CD4-positive, alpha-beta T cell (primary cell): ENCODE measurements at regions not wholly inside any gene's neighbourhood (a gene's known extent, or its start where the extent isn't known, plus 50 kb on each side); places are given as distances from the start of the nearest gene placed in this dataset.

ENCODE experiments used
- ATAC-seq: fragments of 200-7000 bp; cut with Tn5 transposase; one replicate; pipeline ENCODE4 v1.10.0; 2022; ENCODE audit warnings: mild to moderate bottlenecking; ENCODE audit not compliant: poor library complexity
- CTCF ChIA-PET: fragments of 350-600 bp; sonication (Branson Sonifier 250); formaldehyde crosslinking; loops from one replicate; lab custom pipeline; 2021; ENCODE audit warnings: antibody characterized with exemption, inconsistent platforms; lab: Charles Lee
- POLR2A ChIA-PET: fragments of 350-600 bp; sonication (Branson Sonifier 250); formaldehyde crosslinking; loops from one replicate; lab custom pipeline; 2021; ENCODE audit warnings: antibody characterized with exemption, inconsistent platforms; lab: Charles Lee
- DNase-seq, 14 experiments: peaks; one replicate each; pipeline ENCODE4 v3.0.0-alpha.2; 2013 to 2020; ENCODE audit warnings: mixed read lengths in 2 of 14
- H3K27ac ChIP-seq, 2 donors: one replicate each; pipeline versions ENCODE4 v1.5.1 to v1.7.0; 2013; ENCODE audit warnings: low read length in 2 of 2, low read depth in 1 of 2, mild to moderate bottlenecking in 1 of 2
- H3K27me3 ChIP-seq, 2 experiments: 1 replicate in 1 of 2; 2 replicates in 1 of 2; pipeline versions ENCODE4 v1.6.1 to v1.7.0; 2013; ENCODE audit warnings: low read length in 2 of 2, control low read depth in 1 of 2, mild to moderate bottlenecking in 1 of 2, moderate library complexity in 1 of 2; ENCODE audit not compliant: insufficient read depth in 2 of 2, control insufficient read depth in 1 of 2
- H3K36me3 ChIP-seq: one replicate; pipeline ENCODE4 v1.6.1; 2013; ENCODE audit warnings: low read length, control low read depth; ENCODE audit not compliant: insufficient read depth
- H3K4me1 ChIP-seq: one replicate; pipeline ENCODE4 v1.6.1; 2013; ENCODE audit warnings: low read length, control low read depth; ENCODE audit not compliant: insufficient read depth
- H3K4me3 ChIP-seq: one replicate; pipeline ENCODE4 v1.5.1; 2013; ENCODE audit warnings: mild to moderate bottlenecking, low read length, moderate library complexity
- H3K9me3 ChIP-seq, 2 experiments: 1 replicate in 1 of 2; 2 replicates in 1 of 2; pipeline versions ENCODE4 v1.6.1 to v1.7.0; 2013; ENCODE audit warnings: low read length in 2 of 2, mild to moderate bottlenecking in 2 of 2, control low read depth in 1 of 2, moderate library complexity in 1 of 2; ENCODE audit not compliant: control insufficient read depth in 1 of 2, insufficient read depth in 1 of 2
- H3K27ac Mint-ChIP-seq: one replicate; pipeline ENCODE4 v1.8.0; 2020; ENCODE audit warnings: mixed read lengths
- H3K27me3 Mint-ChIP-seq: one replicate; pipeline ENCODE4 v1.8.0; 2021; ENCODE audit warnings: mixed read lengths
- H3K36me3 Mint-ChIP-seq: one replicate; pipeline ENCODE4 v1.8.0; 2021; ENCODE audit warnings: low read depth, mixed read lengths
- H3K4me1 Mint-ChIP-seq: one replicate; pipeline ENCODE4 v1.8.0; 2021; ENCODE audit warnings: low read depth, mixed read lengths
- H3K4me3 Mint-ChIP-seq: one replicate; pipeline ENCODE4 v1.8.0; 2020; ENCODE audit warnings: mild to moderate bottlenecking, mixed read lengths
- H3K9me3 Mint-ChIP-seq: one replicate; pipeline ENCODE4 v1.8.0; 2020; ENCODE audit warnings: mixed read lengths
- intact Hi-C, 2 experiments: fragments of 100-400 bp; cut with DNase I in 1 of 2; cut with micrococcal nuclease in 1 of 2; formaldehyde crosslinking; loops; one replicate each; pipeline versions ENCODE4 v1.15.1 to v1.9.0; 2023 to 2025; cut with DNase I, micrococcal nuclease
- TF ChIP-seq, protein P1 (sequence below): fragments of 200-600 bp; IDR thresholded peaks from one replicate; pipeline ENCODE4 v1.8.0; 2022; ENCODE audit warnings: antibody characterized with exemption, mild to moderate bottlenecking

DNA sequence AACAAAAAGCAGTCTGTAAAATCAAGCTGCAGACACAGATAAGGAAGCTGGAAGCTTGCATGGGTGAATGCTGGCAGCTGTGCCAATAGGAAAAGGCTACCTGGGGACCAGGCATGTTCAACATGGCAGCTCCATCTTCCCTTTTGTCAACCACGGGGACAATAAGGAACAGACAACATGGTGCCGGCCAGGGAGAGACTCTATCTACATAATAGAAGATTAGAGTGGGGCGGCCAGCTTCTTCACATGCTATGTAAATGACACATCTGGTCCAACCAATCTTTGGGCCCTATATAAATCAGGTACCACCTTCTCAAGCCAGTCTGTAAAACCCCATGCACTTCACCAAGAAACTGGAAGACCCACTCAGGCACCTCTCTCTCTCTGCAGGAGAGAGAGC is 157.6 kb downstream of the SUDS3 start:
- ChIA-PET POLR2A (no interaction called here), CTCF (no interaction called here)
- H3K4me1 ChIP-seq, result no peaks in the 10 kb centered on the region
- Mint-ChIP-seq H3K27ac (no peak overlapping the region), H3K27me3 (peaks cover 10% of the 10 kb centered on the region), H3K4me1 (no peaks in the 10 kb centered on the region), H3K9me3 (no peaks in the 10 kb centered on the region), H3K4me3 (no peak overlapping the region), H3K36me3 (no peaks in the 10 kb centered on the region)
- no peaks in the 10 kb centered on the region for H3K36me3 ChIP-seq
- H3K27me3 ChIP-seq, result no peaks in the 10 kb centered on the region
- ATAC-seq (no peak), DNase-seq (no peak)
- H3K9me3 ChIP-seq, result no peaks in the 10 kb centered on the region
- no peak overlapping the region for H3K4me3 ChIP-seq
- H3K27ac ChIP-seq, result no peak overlapping the region
- TF ChIP-seq, protein P1, sequence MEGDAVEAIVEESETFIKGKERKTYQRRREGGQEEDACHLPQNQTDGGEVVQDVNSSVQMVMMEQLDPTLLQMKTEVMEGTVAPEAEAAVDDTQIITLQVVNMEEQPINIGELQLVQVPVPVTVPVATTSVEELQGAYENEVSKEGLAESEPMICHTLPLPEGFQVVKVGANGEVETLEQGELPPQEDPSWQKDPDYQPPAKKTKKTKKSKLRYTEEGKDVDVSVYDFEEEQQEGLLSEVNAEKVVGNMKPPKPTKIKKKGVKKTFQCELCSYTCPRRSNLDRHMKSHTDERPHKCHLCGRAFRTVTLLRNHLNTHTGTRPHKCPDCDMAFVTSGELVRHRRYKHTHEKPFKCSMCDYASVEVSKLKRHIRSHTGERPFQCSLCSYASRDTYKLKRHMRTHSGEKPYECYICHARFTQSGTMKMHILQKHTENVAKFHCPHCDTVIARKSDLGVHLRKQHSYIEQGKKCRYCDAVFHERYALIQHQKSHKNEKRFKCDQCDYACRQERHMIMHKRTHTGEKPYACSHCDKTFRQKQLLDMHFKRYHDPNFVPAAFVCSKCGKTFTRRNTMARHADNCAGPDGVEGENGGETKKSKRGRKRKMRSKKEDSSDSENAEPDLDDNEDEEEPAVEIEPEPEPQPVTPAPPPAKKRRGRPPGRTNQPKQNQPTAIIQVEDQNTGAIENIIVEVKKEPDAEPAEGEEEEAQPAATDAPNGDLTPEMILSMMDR, result no peak
- intact Hi-C loops, result no loop called here

DNA sequence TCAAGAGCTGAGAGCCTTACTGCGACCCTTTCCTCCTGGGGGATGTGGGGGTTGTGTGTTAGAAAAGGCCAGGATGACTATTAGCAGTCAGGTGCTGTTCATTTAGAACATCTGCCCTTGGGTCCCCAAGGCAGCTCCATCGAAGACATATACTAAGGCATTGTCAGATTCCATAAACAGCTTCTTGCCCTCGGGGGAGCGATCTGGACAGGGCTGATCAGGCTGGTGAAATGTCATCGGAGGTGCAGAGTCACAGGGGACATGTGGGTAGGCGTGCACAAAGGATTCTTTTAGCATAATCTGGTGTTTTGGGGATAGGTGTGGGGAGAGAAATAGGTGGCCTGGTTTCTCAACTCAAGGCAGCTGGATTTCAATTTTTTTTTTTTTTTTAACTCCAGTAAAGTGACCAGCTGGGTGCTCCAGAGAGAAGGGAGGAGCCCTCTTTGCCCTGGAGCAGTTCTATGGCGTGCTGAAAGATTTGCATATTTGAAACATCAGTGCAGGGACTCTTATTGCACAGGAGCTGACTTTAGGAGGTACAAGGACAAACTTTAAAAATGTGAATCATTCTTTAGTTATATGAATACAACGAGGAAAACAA is 160.1 kb downstream of the SUDS3 start:
- TF ChIP-seq, protein P1, result no peak
- ChIA-PET CTCF (no interaction called here), POLR2A (no interaction called here)
- intact Hi-C loops, result no loop called here
- Mint-ChIP-seq H3K27ac (no peak overlapping the region), H3K9me3 (no peaks in the 10 kb centered on the region), H3K27me3 (peaks cover 10% of the 10 kb centered on the region), H3K36me3 (no peaks in the 10 kb centered on the region), H3K4me1 (no peaks in the 10 kb centered on the region), H3K4me3 (no peak overlapping the region)
- no peak for DNase-seq
- Histone ChIP-seq H3K27me3 (no peaks in the 10 kb centered on the region), H3K27ac (no peak overlapping the region), H3K9me3 (no peaks in the 10 kb centered on the region), H3K4me1 (no peaks in the 10 kb centered on the region), H3K36me3 (no peaks in the 10 kb centered on the region), H3K4me3 (no peak overlapping the region)
- ATAC-seq, result no peak

DNA sequence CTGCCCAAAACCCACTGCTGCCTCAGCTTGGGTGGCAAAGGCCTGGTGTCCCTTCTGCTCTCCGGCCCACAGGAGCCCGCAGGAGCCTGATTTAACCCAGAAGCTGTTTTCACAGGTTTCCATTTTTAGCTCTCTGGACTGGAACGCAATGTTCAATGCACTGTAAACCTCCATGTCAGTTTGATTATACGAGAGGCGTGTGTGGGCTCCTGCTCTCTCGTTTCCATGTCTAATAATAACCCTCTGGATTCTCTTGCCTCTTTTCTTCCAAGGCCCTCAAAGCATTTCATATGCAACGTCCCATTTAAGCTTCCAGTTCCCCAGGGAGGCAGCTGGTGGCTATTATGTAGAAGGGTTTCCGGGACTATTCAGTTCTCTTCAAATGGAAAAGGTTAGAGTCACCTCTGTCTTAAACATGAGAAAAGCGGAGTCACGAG is 161.1 kb downstream of the SUDS3 start:
- Mint-ChIP-seq H3K36me3 (no peaks in the 10 kb centered on the region), H3K9me3 (no peaks in the 10 kb centered on the region), H3K4me1 (no peaks in the 10 kb centered on the region), H3K4me3 (no peak overlapping the region), H3K27me3 (peaks cover 10% of the 10 kb centered on the region), H3K27ac (no peak overlapping the region)
- Histone ChIP-seq H3K36me3 (no peaks in the 10 kb centered on the region), H3K4me1 (no peaks in the 10 kb centered on the region), H3K27ac (no peak overlapping the region), H3K4me3 (no peak overlapping the region), H3K9me3 (no peaks in the 10 kb centered on the region), H3K27me3 (no peaks in the 10 kb centered on the region)
- POLR2A ChIA-PET, result no interaction called here
- CTCF ChIA-PET, result interaction anchor here (0.5 kb wide), 1 partner anchor 20 kb away, joined by 3 read pairs; no protein-coding TSS in a partner anchor
- intact Hi-C loops, result no loop called here
- TF ChIP-seq, protein P1, result no peak
- no peak for ATAC-seq
- DNase-seq, result no peak
